ENCODE measurements at regions not wholly inside any gene's neighbourhood (a gene's known extent, or its start where the extent isn't known, plus 50 kb on each side); places are given as distances from the start of the nearest gene placed in this dataset.

- H3K27ac ChIP-seq (ENCODE audit: low read depth in 1 of 3, low read length in 2 of 3), result no peak overlapping the region
- no peaks in the 10 kb centered on the region for H3K9me3 ChIP-seq (ENCODE audit: control insufficient read depth in 2 of 2, insufficient read depth in 1 of 2, low read depth in 1 of 2, low read length in 1 of 2)
- no peak for DNase-seq
- H3K27me3 ChIP-seq (ENCODE audit: control insufficient read depth in 3 of 3, insufficient read depth in 3 of 3, low read length in 3 of 3), result no peaks in the 10 kb centered on the region
- H3K4me1 ChIP-seq (ENCODE audit: control insufficient read depth in 3 of 3, insufficient read depth in 2 of 3, low read depth in 1 of 3, low read length in 2 of 3), result no peaks in the 10 kb centered on the region
- no peaks in the 10 kb centered on the region for H3K36me3 ChIP-seq (ENCODE audit: control insufficient read depth in 3 of 3, insufficient read depth in 2 of 3, low read depth in 1 of 3, low read length in 3 of 3)
- WGBS, 3 donors, result 44 to 70% (median 51%) methylated on average over 3 of the region's 3 CpGs
- H3K4me3 ChIP-seq (ENCODE audit: low read depth in 1 of 3, low read length in 3 of 3), result no peak overlapping the region
- FAIRE-seq, result no peak
Observed at GRCh38 chr5:23627976-23628375, 120.6 kb downstream of the PRDM9 start.

- DNase-seq (no peak), FAIRE-seq (no peak)
- no peaks in the 10 kb centered on the region for H3K27me3 ChIP-seq (ENCODE audit: control insufficient read depth in 3 of 3, insufficient read depth in 3 of 3, low read length in 3 of 3)
- no peaks in the 10 kb centered on the region for H3K36me3 ChIP-seq (ENCODE audit: control insufficient read depth in 3 of 3, insufficient read depth in 2 of 3, low read depth in 1 of 3, low read length in 3 of 3)
- H3K27ac ChIP-seq (ENCODE audit: low read depth in 1 of 3, low read length in 2 of 3), result no peak overlapping the region
- H3K4me3 ChIP-seq (ENCODE audit: low read depth in 1 of 3, low read length in 3 of 3), result no peak overlapping the region
- no peaks in the 10 kb centered on the region for H3K4me1 ChIP-seq (ENCODE audit: control insufficient read depth in 3 of 3, insufficient read depth in 2 of 3, low read depth in 1 of 3, low read length in 2 of 3)
- WGBS, 3 donors, result 55 to 76% (median 72%) methylated on average over 2 of the region's 2 CpGs
- no peaks in the 10 kb centered on the region for H3K9me3 ChIP-seq (ENCODE audit: control insufficient read depth in 2 of 2, insufficient read depth in 1 of 2, low read depth in 1 of 2, low read length in 1 of 2)
Observed at GRCh38 chr5:23629396-23629795, 122.0 kb downstream of the PRDM9 start.

DNA sequence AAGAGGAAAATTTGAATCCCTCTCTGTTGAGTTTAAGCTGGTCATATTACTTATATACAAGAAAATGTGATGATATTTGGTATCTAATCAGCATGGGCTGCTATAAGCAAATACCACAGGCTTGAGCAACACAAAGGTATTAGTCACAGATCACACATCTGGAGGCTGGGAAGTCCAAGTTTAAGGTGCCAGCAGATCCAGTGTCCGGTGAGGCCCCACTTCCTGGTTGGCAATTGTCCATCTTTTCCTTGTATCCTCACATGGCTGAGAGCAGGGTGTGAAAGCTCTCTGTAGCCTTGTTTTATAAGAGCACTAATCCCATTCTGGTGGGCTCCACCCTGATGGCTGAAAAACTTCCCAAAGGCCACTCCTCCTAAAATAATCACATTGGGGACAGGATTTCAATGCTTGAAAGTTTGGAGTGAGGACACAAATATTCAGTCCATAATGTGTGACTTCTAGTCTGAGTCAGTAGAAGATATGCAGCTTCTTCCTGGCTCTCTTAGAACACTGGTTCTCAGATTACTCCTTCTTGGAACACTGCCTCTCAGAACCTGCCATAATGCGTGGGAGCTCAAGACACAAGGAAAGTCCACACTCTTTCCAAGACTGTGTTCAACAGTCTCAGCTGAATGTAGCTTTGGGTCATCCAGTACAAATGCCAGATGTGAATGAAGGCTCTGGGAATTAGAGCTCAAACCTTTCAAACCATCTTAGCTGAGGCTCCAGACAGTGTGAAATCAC lies 124.1 kb downstream of the PRDM9 start:
- Histone ChIP-seq H3K27me3 (ENCODE audit: control insufficient read depth in 3 of 3, insufficient read depth in 3 of 3, low read length in 3 of 3) (no peaks in the 10 kb centered on the region), H3K4me1 (ENCODE audit: control insufficient read depth in 3 of 3, insufficient read depth in 2 of 3, low read depth in 1 of 3, low read length in 2 of 3) (no peaks in the 10 kb centered on the region), H3K9me3 (ENCODE audit: control insufficient read depth in 2 of 2, insufficient read depth in 1 of 2, low read depth in 1 of 2, low read length in 1 of 2) (no peaks in the 10 kb centered on the region), H3K27ac (ENCODE audit: low read depth in 1 of 3, low read length in 2 of 3) (no peak overlapping the region), H3K36me3 (ENCODE audit: control insufficient read depth in 3 of 3, insufficient read depth in 2 of 3, low read depth in 1 of 3, low read length in 3 of 3) (no peaks in the 10 kb centered on the region), H3K4me3 (ENCODE audit: low read depth in 1 of 3, low read length in 3 of 3) (no peak overlapping the region)
- DNase-seq (no peak), FAIRE-seq (no peak)
- WGBS, 3 donors, result 63 to 73% (median 68%) methylated on average over 2 of the region's 2 CpGs

DNA sequence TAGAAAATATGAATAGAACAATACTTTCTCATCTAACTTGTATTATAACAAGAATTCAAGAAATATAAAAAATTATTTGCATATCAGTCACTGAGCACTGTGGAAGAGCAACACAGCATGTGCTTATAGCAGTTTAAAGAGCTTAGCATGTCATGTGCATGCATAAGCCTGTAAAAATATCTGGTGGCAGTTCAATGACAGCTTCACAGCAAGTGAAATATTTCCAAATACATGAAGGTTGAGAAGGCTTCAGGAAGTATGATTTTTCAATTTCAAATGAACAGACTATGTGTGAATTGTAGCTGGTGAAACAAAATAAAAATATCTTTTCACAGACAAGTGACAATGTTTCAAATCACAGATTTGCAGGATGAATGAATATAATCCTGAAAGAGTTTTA lies 128.5 kb downstream of the PRDM9 start:
- Histone ChIP-seq H3K4me1 (ENCODE audit: control insufficient read depth in 3 of 3, insufficient read depth in 2 of 3, low read depth in 1 of 3, low read length in 2 of 3) (no peaks in the 10 kb centered on the region), H3K36me3 (ENCODE audit: control insufficient read depth in 3 of 3, insufficient read depth in 2 of 3, low read depth in 1 of 3, low read length in 3 of 3) (no peaks in the 10 kb centered on the region), H3K9me3 (ENCODE audit: control insufficient read depth in 2 of 2, insufficient read depth in 1 of 2, low read depth in 1 of 2, low read length in 1 of 2) (no peaks in the 10 kb centered on the region), H3K27me3 (ENCODE audit: control insufficient read depth in 3 of 3, insufficient read depth in 3 of 3, low read length in 3 of 3) (no peaks in the 10 kb centered on the region), H3K4me3 (ENCODE audit: low read depth in 1 of 3, low read length in 3 of 3) (no peak overlapping the region), H3K27ac (ENCODE audit: low read depth in 1 of 3, low read length in 2 of 3) (no peak overlapping the region)
- FAIRE-seq (no peak), DNase-seq (no peak)

- no peak overlapping the region for H3K4me3 ChIP-seq (ENCODE audit: low read depth in 1 of 3, low read length in 3 of 3)
- H3K27ac ChIP-seq (ENCODE audit: low read depth in 1 of 3, low read length in 2 of 3), result no peak overlapping the region
- FAIRE-seq (no peak), DNase-seq (no peak)
- H3K27me3 ChIP-seq (ENCODE audit: control insufficient read depth in 3 of 3, insufficient read depth in 3 of 3, low read length in 3 of 3), result no peaks in the 10 kb centered on the region
- H3K36me3 ChIP-seq (ENCODE audit: control insufficient read depth in 3 of 3, insufficient read depth in 2 of 3, low read depth in 1 of 3, low read length in 3 of 3), result no peaks in the 10 kb centered on the region
- H3K4me1 ChIP-seq (ENCODE audit: control insufficient read depth in 3 of 3, insufficient read depth in 2 of 3, low read depth in 1 of 3, low read length in 2 of 3), result no peaks in the 10 kb centered on the region
- no peaks in the 10 kb centered on the region for H3K9me3 ChIP-seq (ENCODE audit: control insufficient read depth in 2 of 2, insufficient read depth in 1 of 2, low read depth in 1 of 2, low read length in 1 of 2)
- WGBS, 3 donors, result 61 to 81% (median 72%) methylated on average over 1 of the region's 1 CpG
Observed at GRCh38 chr5:23639326-23639725, 131.9 kb downstream of the PRDM9 start.

GRCh38 chr5:23648656-23649055 lies 141.2 kb downstream of the PRDM9 start:
- no peak overlapping the region for H3K27ac ChIP-seq (ENCODE audit: low read depth in 1 of 3, low read length in 2 of 3)
- WGBS, 3 donors, result 65 to 86% (median 83%) methylated on average over 1 of the region's 1 CpG
- no peaks in the 10 kb centered on the region for H3K4me1 ChIP-seq (ENCODE audit: control insufficient read depth in 3 of 3, insufficient read depth in 2 of 3, low read depth in 1 of 3, low read length in 2 of 3)
- no peaks in the 10 kb centered on the region for H3K36me3 ChIP-seq (ENCODE audit: control insufficient read depth in 3 of 3, insufficient read depth in 2 of 3, low read depth in 1 of 3, low read length in 3 of 3)
- DNase-seq (no peak), FAIRE-seq (no peak)
- H3K4me3 ChIP-seq (ENCODE audit: low read depth in 1 of 3, low read length in 3 of 3), result no peak overlapping the region
- H3K27me3 ChIP-seq (ENCODE audit: control insufficient read depth in 3 of 3, insufficient read depth in 3 of 3, low read length in 3 of 3), result no peaks in the 10 kb centered on the region
- no peaks in the 10 kb centered on the region for H3K9me3 ChIP-seq (ENCODE audit: control insufficient read depth in 2 of 2, insufficient read depth in 1 of 2, low read depth in 1 of 2, low read length in 1 of 2)

DNA sequence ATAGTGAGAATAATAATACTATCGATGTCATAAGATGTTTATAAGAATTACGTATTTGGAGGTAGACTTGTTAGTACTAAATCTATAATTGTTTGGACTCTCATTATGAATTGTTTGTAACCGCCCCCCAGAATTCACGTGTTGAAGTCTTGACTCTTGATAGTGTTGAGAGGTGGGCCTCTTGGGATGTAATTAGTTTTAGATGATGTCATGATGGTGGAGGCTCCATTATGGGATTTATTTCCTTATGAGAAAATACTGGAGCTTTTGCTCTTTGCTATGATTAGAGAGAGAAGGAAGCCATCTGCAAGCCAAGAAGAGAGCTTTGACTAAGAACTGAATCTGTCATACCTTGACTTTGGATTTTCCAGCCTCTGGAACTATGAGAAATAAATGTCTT lies 142.2 kb downstream of the PRDM9 start:
- Histone ChIP-seq H3K9me3 (ENCODE audit: control insufficient read depth in 2 of 2, insufficient read depth in 1 of 2, low read depth in 1 of 2, low read length in 1 of 2) (no peaks in the 10 kb centered on the region), H3K27ac (ENCODE audit: low read depth in 1 of 3, low read length in 2 of 3) (no peak overlapping the region), H3K4me3 (ENCODE audit: low read depth in 1 of 3, low read length in 3 of 3) (no peak overlapping the region), H3K4me1 (ENCODE audit: control insufficient read depth in 3 of 3, insufficient read depth in 2 of 3, low read depth in 1 of 3, low read length in 2 of 3) (no peaks in the 10 kb centered on the region), H3K36me3 (ENCODE audit: control insufficient read depth in 3 of 3, insufficient read depth in 2 of 3, low read depth in 1 of 3, low read length in 3 of 3) (no peaks in the 10 kb centered on the region), H3K27me3 (ENCODE audit: control insufficient read depth in 3 of 3, insufficient read depth in 3 of 3, low read length in 3 of 3) (no peaks in the 10 kb centered on the region)
- no peak for DNase-seq
- FAIRE-seq, result no peak
- 84 to 91% (median 88%) methylated on average over 4 of the region's 4 CpGs for WGBS, 3 donors

- Histone ChIP-seq H3K9me3 (ENCODE audit: control insufficient read depth in 2 of 2, insufficient read depth in 1 of 2, low read depth in 1 of 2, low read length in 1 of 2) (no peaks in the 10 kb centered on the region), H3K4me3 (ENCODE audit: low read depth in 1 of 3, low read length in 3 of 3) (no peak overlapping the region), H3K4me1 (ENCODE audit: control insufficient read depth in 3 of 3, insufficient read depth in 2 of 3, low read depth in 1 of 3, low read length in 2 of 3) (no peaks in the 10 kb centered on the region), H3K27me3 (ENCODE audit: control insufficient read depth in 3 of 3, insufficient read depth in 3 of 3, low read length in 3 of 3) (no peaks in the 10 kb centered on the region), H3K36me3 (ENCODE audit: control insufficient read depth in 3 of 3, insufficient read depth in 2 of 3, low read depth in 1 of 3, low read length in 3 of 3) (no peaks in the 10 kb centered on the region), H3K27ac (ENCODE audit: low read depth in 1 of 3, low read length in 2 of 3) (no peak overlapping the region)
- WGBS, 3 donors, result 65 to 80% (median 78%) methylated on average over 2 of the region's 2 CpGs
- DNase-seq, result no peak
- no peak for FAIRE-seq
Observed at GRCh38 chr5:23655674-23656073, 148.3 kb downstream of the PRDM9 start.

GRCh38 chr5:23675456-23675855 lies 168.0 kb downstream of the PRDM9 start:
- FAIRE-seq (no peak), DNase-seq (no peak)
- H3K9me3 ChIP-seq (ENCODE audit: control insufficient read depth in 2 of 2, insufficient read depth in 1 of 2, low read depth in 1 of 2, low read length in 1 of 2), result peaks cover 4 to 15% of the 10 kb centered on the region in 2 donors
- 89 to 100% (median 94%) methylated on average over 1 of the region's 1 CpG for WGBS, 3 donors
- no peak overlapping the region for H3K27ac ChIP-seq (ENCODE audit: low read depth in 1 of 3, low read length in 2 of 3)
- H3K4me1 ChIP-seq (ENCODE audit: control insufficient read depth in 3 of 3, insufficient read depth in 2 of 3, low read depth in 1 of 3, low read length in 2 of 3), result no peaks in the 10 kb centered on the region
- no peaks in the 10 kb centered on the region for H3K27me3 ChIP-seq (ENCODE audit: control insufficient read depth in 3 of 3, insufficient read depth in 3 of 3, low read length in 3 of 3)
- H3K4me3 ChIP-seq (ENCODE audit: low read depth in 1 of 3, low read length in 3 of 3), result no peak overlapping the region
- no peaks in the 10 kb centered on the region for H3K36me3 ChIP-seq (ENCODE audit: control insufficient read depth in 3 of 3, insufficient read depth in 2 of 3, low read depth in 1 of 3, low read length in 3 of 3)

Data from small intestine (tissue), 7 donors.